ENCODE measurements at regions not wholly inside any gene's neighbourhood (a gene's known extent, or its start where the extent isn't known, plus 50 kb on each side); places are given as distances from the start of the nearest gene placed in this dataset.
"Not testable (repeated sequence)": the region's sequence is repeated elsewhere in the genome, so short reads cannot be mapped to it uniquely, and the experiment has no call there.

GRCh38 chr16:17983847-17984639 lies 352.5 kb downstream of the NPIPA8 start:
- DNase-seq (ENCODE audit: low read depth): no peak

- DNase-seq (ENCODE audit: low read depth): no peak
Measured at GRCh38 chr16:17983114-17983513, 353.4 kb downstream of the NPIPA8 start.

GRCh38 chr16:17977260-17977659 lies 359.3 kb downstream of the NPIPA8 start:
- DNase-seq (ENCODE audit: low read depth): no peak

- DNase-seq (ENCODE audit: low read depth): no peak
Measured at GRCh38 chr16:17972460-17972943, 364.0 kb downstream of the NPIPA8 start.

- DNase-seq (ENCODE audit: low read depth): no peak
Measured at GRCh38 chr16:17970816-17971331, 365.7 kb downstream of the NPIPA8 start.

- DNase-seq (ENCODE audit: low read depth): no peak
Measured at GRCh38 chr16:17970157-17970765, 366.3 kb downstream of the NPIPA8 start.

- DNase-seq (ENCODE audit: low read depth): no peak
Measured at GRCh38 chr16:17965133-17965900, 371.2 kb downstream of the NPIPA8 start.

- DNase-seq (ENCODE audit: low read depth): no peak
Measured at GRCh38 chr16:17964196-17964595, 372.3 kb downstream of the NPIPA8 start.

- no peak for DNase-seq (ENCODE audit: low read depth)
Measured at GRCh38 chr16:17963185-17963836, 373.2 kb downstream of the NPIPA8 start.

GRCh38 chr16:17962726-17963125 lies 373.8 kb downstream of the NPIPA8 start:
- no peak for DNase-seq (ENCODE audit: low read depth)

GRCh38 chr16:17961822-17962221 lies 374.7 kb downstream of the NPIPA8 start:
- not testable (repeated sequence) for DNase-seq (ENCODE audit: low read depth)

- no peak for DNase-seq (ENCODE audit: low read depth)
Measured at GRCh38 chr16:17951378-17951777, 385.2 kb downstream of the NPIPA8 start.

GRCh38 chr16:17949982-17950250 lies 386.6 kb downstream of the NPIPA8 start:
- no peak for DNase-seq (ENCODE audit: low read depth)

- DNase-seq (ENCODE audit: low read depth): no peak
Measured at GRCh38 chr16:17949141-17949981, 387.2 kb downstream of the NPIPA8 start.

GRCh38 chr16:17947637-17948036 lies 388.9 kb downstream of the NPIPA8 start:
- no peak for DNase-seq (ENCODE audit: low read depth)

GRCh38 chr16:17947165-17947564 lies 389.4 kb downstream of the NPIPA8 start:
- no peak for DNase-seq (ENCODE audit: low read depth)

- no peak for DNase-seq (ENCODE audit: low read depth)
Measured at GRCh38 chr16:17945080-17945601, 391.4 kb downstream of the NPIPA8 start.

- no peak for DNase-seq (ENCODE audit: low read depth)
Measured at GRCh38 chr16:17944345-17944744, 392.2 kb downstream of the NPIPA8 start.

GRCh38 chr16:17942067-17942466 lies 394.5 kb downstream of the NPIPA8 start:
- no peak for DNase-seq (ENCODE audit: low read depth)

GRCh38 chr16:17940584-17941364 lies 395.8 kb downstream of the NPIPA8 start:
- DNase-seq (ENCODE audit: low read depth): no peak

Data from amniotic epithelial cell (primary cell).